H1 (cell line): ENCODE measurements at regions not wholly inside any gene's neighbourhood (a gene's known extent, or its start where the extent isn't known, plus 50 kb on each side); places are given as distances from the start of the nearest gene placed in this dataset.

Experiments
- EP300 ChIP-seq, 2 experiments: IDR thresholded peaks; 1 replicate in 1 of 2; 2 replicates in 1 of 2; pipeline ENCODE4 v1.6.1; 2011 to 2012; ENCODE audit warnings: low read depth in 2 of 2, low read length in 2 of 2, mild to moderate bottlenecking in 2 of 2, borderline replicate concordance in 1 of 2, inconsistent platforms in 1 of 2, moderate library complexity in 1 of 2
- TCF12 ChIP-seq: IDR thresholded peaks from 2 replicates; pipeline ENCODE4 v1.6.1; 2011; ENCODE audit warnings: low read depth, mild to moderate bottlenecking, low read length

GRCh38 chr10:44851413-44851812 is 59.7 kb upstream of the TMEM72 start (continued):
- TF ChIP-seq TCF12 (no peak), EP300 (IDR thresholded peaks at IDR 0.05; ENCODE audit: borderline replicate concordance in 1 of 2, low read depth in 2 of 2, low read length in 2 of 2) (no peak)
